ENCODE measurements at regions not wholly inside any gene's neighbourhood (a gene's known extent, or its start where the extent isn't known, plus 50 kb on each side); places are given as distances from the start of the nearest gene placed in this dataset.

GRCh38 chr12:5148880-5149279, 105.2 kb downstream of the KCNA5 start:
- no peak for TF ChIP-seq CTCF (IDR thresholded peaks at IDR 0.05; ENCODE audit: insufficient read depth, low read length, poor library complexity, severe bottlenecking)
- DNase-seq (ENCODE audit: extremely low read depth, insufficient read length) = no peak
- H3K27me3 ChIP-seq (replicated peaks; ENCODE audit: control insufficient read depth, insufficient read depth, low read length) = no peaks in the 10 kb centered on the region
- H3K4me3 ChIP-seq (replicated peaks; ENCODE audit: low read depth, low read length) = no peak overlapping the region
- H3K36me3 ChIP-seq (ENCODE audit: control insufficient read depth, insufficient read depth, low read length) = no peaks in the 10 kb centered on the region

- Histone ChIP-seq H3K36me3 (ENCODE audit: control insufficient read depth, insufficient read depth, low read length) (no peaks in the 10 kb centered on the region), H3K4me3 (replicated peaks; ENCODE audit: low read depth, low read length) (no peak overlapping the region), H3K27me3 (replicated peaks; ENCODE audit: control insufficient read depth, insufficient read depth, low read length) (no peaks in the 10 kb centered on the region; the same call in 1 of the 2 replicates)
- TF ChIP-seq CTCF (IDR thresholded peaks at IDR 0.05; ENCODE audit: insufficient read depth, low read length, poor library complexity, severe bottlenecking) = no peak
- DNase-seq (ENCODE audit: extremely low read depth, insufficient read length) = no peak
These were observed 110.4 kb downstream of the KCNA5 start for GRCh38 chr12:5154091-5154490.

GRCh38 chr12:5155866-5156265, 112.2 kb downstream of the KCNA5 start:
- H3K36me3 ChIP-seq (ENCODE audit: control insufficient read depth, insufficient read depth, low read length) = no peaks in the 10 kb centered on the region
- DNase-seq (ENCODE audit: extremely low read depth, insufficient read length) = no peak

DNA sequence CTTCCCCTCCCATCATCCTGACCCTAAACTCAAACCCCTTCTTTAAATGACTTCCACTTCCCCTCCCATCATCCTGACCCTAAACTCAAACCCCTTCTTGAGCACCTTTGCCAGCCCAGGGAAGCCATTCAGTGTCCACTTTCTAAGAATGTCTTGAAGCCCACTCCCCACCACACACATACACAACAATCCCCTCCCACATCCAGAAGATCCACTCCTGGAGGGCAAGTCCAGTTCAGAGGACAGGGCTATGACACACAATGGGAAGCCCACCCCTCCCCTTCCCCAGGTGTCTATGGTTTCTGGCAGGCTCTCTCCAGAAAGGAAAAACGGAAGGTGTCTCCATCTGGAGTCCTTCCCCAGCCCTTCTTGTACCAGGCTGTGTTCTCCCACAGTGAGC, 117.1 kb downstream of the KCNA5 start:
- DNase-seq (ENCODE audit: extremely low read depth, insufficient read length) = no peak
- H3K36me3 ChIP-seq (ENCODE audit: control insufficient read depth, insufficient read depth, low read length) = no peaks in the 10 kb centered on the region
- no peak for TF ChIP-seq CTCF (IDR thresholded peaks at IDR 0.05; ENCODE audit: insufficient read depth, low read length, poor library complexity, severe bottlenecking)
- no peak overlapping the region for H3K4me3 ChIP-seq (replicated peaks; ENCODE audit: low read depth, low read length)
- H3K27me3 ChIP-seq (replicated peaks; ENCODE audit: control insufficient read depth, insufficient read depth, low read length) = no peaks in the 10 kb centered on the region; the same call in 1 of the 2 replicates

More at GRCh38 chr12:5155866-5156265, 112.2 kb downstream of the KCNA5 start:
- TF ChIP-seq CTCF (IDR thresholded peaks at IDR 0.05; ENCODE audit: insufficient read depth, low read length, poor library complexity, severe bottlenecking) = no peak
- no peaks in the 10 kb centered on the region; the same call in 1 of the 2 replicates for H3K27me3 ChIP-seq (replicated peaks; ENCODE audit: control insufficient read depth, insufficient read depth, low read length)
- H3K4me3 ChIP-seq (replicated peaks; ENCODE audit: low read depth, low read length) = no peak overlapping the region

DNA sequence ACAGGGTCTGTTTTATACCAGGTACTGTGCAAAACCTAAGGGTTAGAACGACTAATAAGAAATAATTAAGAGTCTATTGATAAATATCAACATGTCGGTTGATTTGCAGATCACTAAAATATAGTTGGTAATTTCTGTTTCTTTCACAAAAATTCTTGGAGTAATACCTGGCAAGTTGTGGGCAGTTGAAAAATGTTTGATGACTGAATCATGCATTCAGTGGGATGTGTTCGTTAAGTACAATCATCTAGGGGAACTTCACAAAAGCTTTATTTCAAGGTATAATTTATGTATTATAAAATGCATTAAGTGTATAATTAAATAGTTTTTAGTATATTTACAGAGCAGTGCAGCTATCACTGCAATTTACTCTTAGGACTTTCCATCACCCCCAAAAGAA, 120.0 kb downstream of the KCNA5 start:
- TF ChIP-seq CTCF (IDR thresholded peaks at IDR 0.05; ENCODE audit: insufficient read depth, low read length, poor library complexity, severe bottlenecking) = no peak
- Histone ChIP-seq H3K36me3 (ENCODE audit: control insufficient read depth, insufficient read depth, low read length) (no peaks in the 10 kb centered on the region), H3K4me3 (replicated peaks; ENCODE audit: low read depth, low read length) (no peak overlapping the region), H3K27me3 (replicated peaks; ENCODE audit: control insufficient read depth, insufficient read depth, low read length) (no peaks in the 10 kb centered on the region; the same call in none of the 2 replicates)
- no peak for DNase-seq (ENCODE audit: extremely low read depth, insufficient read length)

All from GM06990 (cell line).